GM19238 (cell line): ENCODE measurements at regions not wholly inside any gene's neighbourhood (a gene's known extent, or its start where the extent isn't known, plus 50 kb on each side); places are given as distances from the start of the nearest gene placed in this dataset.

ENCODE experiments used
- DNase-seq: peaks from one replicate; pipeline ENCODE4 v3.0.0; 2011; ENCODE audit warnings: low spot score; ENCODE audit not compliant: insufficient read length

DNA sequence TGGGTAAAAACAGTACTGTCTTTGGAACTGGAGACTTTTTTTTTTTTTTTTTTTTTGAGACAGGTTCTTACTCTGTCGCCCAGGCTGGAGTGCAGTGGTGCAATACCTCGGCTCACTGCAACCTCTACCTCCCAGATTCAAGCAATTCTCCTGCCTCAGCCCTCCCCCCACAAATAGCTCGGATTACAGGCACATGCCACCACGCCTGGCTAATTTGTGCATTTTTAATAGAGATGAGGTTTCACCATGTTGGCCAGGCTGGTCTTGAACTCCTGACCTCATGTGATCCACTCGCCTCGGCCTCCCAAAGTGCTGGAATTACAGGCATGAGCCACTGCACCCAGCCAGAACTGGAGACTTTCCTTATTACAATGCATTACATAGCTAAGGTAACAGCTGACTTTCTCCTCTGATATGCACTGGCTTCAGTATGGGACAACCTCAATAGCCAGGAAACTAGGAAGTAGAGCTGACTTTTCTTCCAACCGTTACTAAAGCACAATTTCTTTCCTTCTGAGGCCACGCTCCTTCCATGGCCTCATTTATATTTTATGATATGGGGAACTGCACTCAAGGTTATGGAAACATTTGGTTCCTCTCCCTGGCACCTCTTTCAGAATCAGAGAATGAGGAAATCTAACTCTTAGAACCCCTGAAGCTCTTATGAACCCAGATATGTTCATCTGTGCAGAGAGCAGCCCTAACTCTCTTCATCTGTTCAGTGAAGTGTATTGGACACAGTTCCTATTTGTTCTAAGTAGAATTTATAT lies 53.5 kb upstream of the FAM9B start:
- no peak for DNase-seq

DNA sequence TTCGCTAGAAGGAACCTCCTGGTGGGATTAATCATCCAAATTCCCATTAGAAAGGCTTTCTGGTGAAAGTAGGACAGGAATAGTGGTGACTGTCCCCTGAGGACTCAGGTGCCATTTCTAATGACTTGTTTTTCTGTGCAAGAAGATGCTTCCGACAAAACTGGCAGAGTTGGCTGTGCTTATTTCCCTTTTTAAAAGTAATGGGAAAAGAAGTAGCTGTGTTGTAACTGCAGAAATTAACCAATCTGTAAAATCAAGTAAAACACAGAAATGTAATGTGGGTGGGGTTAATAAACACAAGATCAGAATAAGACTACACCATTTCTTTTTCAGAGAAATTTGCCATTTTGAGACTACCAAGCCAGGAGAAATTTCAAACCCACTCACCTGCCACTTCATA lies 55.0 kb upstream of the FAM9B start:
- DNase-seq: no peak

DNA sequence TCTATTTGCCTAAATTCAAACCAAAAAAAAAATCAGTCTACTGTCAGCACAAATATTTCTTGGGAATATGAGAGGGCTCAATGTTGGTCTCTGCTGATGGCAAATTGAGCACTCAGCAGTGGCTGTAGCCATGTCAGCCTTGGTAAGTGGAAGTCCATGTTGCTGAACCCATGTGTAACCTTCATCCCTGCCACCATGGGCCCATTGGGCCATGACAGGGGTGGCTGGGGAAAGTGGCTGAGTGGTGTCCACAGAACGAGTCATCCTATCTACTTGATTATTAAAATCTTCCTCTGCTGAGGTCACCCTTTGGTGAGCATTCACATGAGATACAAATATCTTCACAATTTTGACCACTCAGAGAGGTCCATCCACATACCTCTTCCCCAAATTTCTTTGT lies 56.8 kb upstream of the FAM9B start:
- no peak for DNase-seq

DNA sequence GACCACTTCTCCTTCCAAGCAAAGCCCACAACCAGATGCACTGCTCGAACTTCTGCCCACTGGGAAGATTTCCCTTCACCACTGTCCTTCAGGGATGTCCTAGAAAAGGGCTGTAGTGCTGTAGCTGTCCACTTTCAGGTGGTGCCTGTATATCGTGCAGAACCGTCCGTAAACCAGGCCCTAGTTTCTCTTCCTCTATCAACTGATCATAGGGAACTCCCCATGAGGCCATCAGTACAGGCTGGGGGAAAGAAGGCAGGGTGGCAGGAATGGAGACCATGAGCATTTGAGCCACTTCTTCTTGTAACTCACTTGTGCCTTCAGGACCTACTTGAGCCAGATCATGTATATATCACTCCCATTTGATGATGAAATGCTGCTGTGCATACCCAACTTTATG lies 57.3 kb upstream of the FAM9B start:
- no peak for DNase-seq

DNA sequence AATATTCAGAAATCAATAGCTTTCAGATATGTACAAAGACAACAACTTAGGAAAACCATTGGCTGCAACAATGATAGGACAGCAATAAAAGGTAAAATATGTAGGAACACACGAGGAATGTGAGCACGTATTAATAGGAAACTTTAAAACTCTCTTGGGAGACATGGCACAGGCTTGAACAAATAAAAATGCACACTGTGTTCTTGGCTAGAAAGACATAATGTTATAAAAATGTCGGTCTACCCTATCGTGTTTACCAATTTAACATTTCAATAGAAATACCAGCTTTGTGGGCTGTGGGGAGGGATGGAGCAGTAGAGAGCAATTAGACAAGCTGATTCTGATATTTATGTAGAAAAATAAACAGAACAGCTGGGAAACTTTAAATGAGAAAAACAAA lies 69.0 kb upstream of the FAM9B start:
- DNase-seq: no peak

DNA sequence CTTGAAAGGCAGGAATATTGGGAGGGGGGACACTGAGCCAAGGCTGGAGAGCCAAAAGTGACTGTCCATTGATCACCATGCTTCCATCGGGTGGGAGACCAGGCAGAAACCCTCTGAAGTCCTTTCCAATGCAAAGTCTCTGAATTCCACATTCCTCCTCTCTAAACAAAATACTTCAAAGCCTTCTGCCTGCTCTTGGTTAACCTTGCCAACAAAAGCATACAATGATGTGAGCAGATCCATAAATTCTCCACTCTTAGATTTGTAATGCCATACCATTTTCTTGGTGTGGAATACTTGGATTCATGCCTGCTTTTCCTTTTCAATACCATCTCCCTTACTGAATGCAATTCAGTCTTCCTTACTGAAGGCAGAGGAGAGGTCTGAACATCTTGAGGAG lies 74.1 kb upstream of the FAM9B start:
- DNase-seq: no peak

GRCh38 chrX:9110808-9111207 lies 76.9 kb upstream of the FAM9B start:
- DNase-seq: no peak

GRCh38 chrX:9114245-9114644 lies 80.3 kb upstream of the FAM9B start:
- no peak for DNase-seq

DNA sequence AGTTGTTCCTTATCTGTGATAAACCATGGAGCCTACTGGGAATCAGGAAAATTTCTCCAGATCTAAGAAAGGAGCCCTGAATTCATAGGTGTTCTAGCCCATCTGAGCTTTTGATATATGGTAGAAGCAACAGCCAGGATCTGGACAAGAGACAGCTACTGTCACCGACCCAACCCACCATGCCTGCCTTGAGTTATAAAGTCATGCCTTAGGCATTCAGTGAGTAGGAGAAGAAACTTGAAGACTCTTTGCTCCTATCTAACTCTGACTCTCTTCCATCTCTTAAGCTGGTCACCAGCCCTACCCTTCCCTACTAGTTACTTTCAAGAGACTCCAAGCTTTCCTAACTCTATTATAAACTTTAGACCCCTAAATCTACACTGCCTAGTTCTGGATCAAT lies 83.9 kb upstream of the FAM9B start:
- DNase-seq: no peak

DNA sequence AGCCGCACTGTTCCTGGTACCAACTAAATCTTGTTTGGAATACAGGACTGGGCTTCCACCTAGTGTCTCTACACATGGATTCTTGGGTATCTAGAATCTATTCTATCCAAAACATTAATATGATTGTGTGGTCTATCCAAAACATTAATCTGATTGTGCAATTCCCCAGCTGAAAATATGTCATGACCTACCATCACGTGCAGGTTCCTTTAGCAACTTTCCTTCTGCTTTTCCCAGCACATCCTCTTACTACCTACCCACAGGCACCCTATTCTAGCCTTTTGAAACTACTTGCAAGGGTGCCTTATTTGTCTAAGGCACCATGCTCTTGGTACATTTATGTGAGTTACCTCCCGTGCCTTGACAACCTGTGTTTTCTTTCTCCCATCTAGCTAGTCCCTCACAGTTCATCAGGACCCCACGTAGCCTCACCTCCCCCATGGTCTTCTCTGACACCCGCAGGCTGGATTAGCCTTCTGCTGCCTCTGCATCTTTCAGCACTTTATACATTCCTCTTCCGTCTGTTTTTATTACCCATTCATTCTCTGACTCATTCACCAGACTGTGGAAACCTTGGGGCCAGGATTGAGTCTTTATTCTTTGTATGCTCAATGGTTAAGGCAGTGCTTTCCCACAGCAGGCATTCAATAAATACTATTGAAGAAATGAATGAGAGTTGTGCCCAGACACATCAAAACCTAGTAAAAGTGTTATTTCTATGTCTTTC lies 88.8 kb upstream of the FAM9B start:
- DNase-seq: no peak

- no peak for DNase-seq
Observed at GRCh38 chrX:9127986-9128385, 94.1 kb upstream of the FAM9B start.

- no peak for DNase-seq
Observed at GRCh38 chrX:9130031-9130430, 96.1 kb upstream of the FAM9B start.

DNA sequence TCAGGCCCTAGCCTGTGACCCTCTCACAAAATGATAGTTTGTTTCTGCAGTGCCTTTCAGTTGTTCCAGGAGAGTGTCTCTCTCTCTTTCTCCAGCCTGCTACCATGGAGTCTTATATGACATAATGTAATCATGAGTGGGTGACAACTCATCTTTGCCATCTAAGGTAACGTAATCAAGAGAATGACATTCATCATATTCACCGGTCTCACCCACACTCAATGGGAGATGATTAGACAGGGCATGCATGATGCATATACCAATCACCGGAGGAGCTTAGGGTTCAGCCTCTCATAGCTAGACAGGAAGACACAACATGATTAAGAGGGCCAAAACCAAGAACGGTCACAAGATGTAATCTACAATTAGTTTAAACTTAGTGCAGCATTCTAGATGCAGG lies 97.1 kb upstream of the FAM9B start:
- DNase-seq: no peak

DNA sequence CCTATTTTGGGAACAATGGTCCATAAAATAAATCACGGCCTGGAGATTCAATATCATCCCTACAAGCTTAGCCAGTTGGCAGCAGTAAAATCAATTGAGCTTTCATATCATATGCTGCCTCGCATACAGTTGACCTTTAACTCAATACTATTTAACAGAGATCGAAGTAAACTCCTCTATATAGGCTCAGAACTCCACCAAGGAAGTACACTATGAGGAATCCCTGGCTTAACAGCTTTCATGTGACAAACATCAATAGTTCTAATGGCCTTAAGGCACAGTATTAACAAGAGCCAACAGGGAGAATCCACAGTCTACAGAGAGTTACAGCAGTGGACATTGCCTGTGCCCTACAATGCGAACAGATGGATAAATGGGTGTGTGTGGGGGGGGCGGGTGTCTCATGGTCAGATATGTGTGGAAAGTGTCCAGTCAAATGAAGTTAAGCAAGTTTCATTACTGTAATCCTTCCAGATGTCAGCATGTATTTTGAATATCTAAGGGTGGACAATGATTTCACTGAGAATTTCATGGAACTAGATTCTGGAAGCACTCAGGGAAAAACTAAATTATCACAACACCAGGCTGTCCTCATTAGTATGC lies 98.2 kb upstream of the FAM9B start:
- DNase-seq: no peak

DNA sequence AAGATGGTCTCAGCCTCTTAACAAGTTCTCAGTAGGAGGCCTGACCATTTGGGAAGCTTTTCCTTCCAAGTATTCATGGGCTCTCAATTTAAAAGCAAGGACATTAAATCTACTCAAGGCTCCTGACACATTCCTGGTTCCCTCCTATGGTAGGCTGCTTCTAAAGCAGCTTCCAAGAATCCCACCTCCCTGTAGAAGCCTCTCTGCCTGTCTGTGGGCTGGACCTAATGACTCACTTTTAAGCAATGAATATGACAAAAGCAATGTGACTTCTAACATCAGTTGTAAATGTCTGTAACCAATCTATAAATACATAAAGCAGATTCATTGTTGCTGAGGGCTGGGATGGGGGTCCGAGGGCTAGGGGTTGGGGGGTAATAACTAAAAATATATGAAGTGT lies 99.5 kb upstream of the FAM9B start:
- DNase-seq: no peak

DNA sequence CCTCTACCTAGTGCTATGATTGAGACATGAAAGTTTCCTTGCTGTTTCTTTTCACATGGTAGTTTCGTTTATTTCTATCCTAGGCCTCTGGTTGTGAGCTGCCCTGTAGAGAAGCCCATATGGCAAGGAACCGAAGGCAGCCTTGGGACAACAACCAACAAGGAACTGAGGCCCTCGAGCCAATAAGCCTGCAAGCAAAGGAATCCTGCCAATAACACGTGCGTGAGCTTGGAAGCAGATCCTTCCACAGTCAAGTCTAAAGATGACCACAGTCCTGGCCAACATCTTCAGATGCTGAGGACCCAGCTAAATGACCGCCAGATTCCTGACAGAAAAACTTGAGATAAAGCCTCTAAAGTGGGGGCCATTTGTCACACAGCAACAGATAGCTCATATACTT lies 100.4 kb upstream of the FAM9B start:
- no peak for DNase-seq

DNA sequence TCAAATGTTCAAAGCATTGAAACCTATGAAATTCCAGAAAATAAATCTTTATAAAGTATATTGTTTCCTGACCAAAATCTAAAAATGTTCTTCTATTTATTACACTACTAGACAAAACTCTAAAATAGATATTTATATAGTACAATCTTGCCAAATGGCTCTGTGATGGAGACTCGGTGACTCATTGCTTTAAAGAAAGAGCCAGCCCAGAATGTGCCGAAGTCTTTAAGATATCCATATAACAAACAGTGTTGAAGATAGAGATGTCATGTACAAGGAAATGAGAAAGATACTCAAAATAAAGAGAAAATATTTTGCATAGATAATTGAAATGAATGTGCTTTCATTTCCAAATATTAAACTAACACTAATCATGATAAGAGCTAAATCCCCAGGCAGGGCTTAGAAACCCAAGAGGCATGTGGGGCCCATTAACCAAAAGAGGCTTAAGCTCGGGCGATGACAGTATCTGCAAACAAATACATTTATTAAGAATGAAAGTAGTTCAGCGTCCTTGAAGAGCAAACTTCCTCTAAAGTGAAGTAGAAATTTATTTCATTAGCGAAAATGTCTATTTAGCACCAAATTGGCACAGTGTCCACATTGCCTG lies 102.1 kb upstream of the FAM9B start:
- no peak for DNase-seq

DNA sequence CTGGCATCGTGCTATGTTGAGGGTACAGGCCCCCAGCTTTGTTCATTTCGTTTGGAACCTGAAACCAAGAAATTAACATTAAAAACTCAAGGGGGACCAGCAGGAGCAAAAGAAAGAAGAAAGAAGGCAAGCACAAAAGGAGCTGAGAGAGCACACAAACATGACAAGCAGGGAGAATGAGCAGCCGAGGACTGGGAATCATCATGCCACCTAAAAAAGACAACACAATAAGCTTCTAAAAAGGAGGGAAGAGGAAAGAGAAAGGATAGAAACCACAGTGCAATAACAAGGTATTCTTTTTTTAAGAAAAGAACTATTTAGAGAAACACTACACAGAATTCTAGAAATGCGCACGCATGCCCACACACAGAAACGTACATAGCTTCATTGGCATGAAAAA lies 103.2 kb upstream of the FAM9B start:
- no peak for DNase-seq

DNA sequence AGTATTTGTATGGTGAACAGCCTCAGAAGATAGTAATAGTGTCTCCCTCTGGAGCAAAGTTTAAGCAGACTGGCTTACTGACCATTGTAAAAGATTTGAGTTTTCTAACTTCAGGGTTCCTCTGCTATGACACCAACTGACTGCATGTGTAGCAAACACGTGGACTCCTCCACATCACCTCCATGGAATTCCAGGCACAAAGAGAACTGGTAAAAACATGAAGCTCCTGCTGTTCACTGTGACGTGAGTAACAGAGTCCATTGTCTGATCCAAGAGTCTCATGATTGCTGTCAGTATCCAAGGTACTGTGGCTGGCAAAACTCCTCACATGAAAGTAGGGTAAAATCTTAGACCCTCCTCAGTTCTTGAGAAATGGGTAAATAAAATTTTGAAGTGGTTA lies 107.6 kb upstream of the FAM9B start:
- DNase-seq: no peak

DNA sequence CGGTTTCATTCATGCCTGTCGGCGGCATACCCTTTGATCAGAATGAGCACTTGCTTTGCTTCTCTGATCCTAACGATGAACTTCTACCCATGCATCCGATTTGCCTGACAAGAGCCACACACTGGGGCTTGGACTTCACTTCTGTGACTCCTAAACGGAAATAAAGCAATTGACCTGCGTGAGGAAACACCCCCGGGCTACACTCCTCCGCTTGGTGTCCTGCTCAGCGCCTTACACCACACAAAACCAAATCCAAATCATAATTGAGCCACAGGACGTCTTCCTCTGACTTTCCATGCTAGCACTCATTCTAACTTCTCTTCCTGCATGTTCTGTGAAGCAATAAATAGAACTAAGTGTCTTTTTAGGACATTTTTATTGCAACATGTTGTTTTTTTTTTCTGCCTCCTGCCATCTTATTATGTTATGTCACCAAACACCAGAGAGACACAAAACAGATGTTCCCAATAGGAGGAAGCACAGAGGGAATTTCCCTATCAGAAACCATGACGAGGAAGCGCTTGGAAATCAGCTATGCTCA lies 110.8 kb upstream of the FAM9B start:
- no peak for DNase-seq

DNA sequence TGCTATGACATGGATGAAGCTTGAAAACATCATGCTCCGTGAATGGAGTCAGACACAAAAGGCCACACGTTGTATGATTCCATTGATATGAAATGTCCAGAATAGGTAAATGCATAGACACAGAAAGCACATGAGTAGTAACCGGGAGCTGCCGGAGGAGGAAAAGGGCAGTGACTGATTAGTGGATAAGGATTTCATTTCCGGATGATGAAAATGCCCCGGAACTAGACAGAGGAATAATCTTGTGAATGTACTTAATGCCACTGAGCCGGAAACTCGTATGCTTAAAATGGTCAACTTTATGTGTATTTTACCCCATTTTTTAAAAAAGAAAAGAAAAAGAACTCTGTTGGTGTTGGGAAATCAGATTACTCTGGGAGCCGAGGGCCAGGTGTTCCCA lies 112.7 kb upstream of the FAM9B start:
- no peak for DNase-seq

GRCh38 chrX:9147086-9147485 lies 113.2 kb upstream of the FAM9B start:
- DNase-seq: no peak
